HG02840 (cell line): ENCODE measurements at regions not wholly inside any gene's neighbourhood (a gene's known extent, or its start where the extent isn't known, plus 50 kb on each side); places are given as distances from the start of the nearest gene placed in this dataset.

Source experiments
- ATAC-seq: cut with Tn5 transposase; IDR thresholded peaks from one replicate; pipeline ENCODE4 v1.9.1; 2021; ENCODE audit warnings: mild to moderate bottlenecking, moderate library complexity, moderate number of reproducible peaks; ENCODE audit not compliant: unreplicated experiment, low FRiP score

DNA sequence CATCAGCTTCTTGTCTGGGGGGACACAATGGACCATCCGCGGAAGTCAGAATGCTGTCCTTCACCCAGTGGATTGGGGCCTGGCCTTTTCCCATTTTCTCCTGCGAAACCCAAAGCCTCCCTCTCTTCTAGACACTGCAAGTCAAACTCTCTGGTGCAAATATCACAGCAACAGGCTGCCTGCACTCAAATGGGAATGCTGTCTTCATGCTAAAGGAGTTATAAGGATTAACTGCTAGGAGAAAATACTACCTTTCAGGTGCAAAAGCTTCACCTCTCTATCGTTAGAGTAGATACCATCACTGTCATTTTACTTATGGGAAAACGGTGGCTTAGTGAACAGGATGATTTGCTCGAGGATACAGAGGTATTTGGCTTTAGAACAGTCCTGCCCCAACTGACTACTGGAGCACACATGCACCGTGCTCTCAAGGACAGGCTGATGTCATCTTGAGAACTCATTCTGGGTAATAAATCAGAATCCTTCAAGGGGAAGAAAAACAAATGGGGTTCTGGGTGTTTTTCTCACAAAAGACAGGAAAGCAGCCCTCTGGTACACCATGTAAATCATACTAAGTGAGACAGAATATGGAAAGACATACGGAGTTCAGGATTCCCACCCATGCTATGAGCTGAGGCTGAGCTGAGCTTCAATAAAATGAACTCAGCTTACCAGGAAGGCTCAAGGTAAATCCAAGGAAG lies 100.9 kb downstream of the SAMD9 start:
- ATAC-seq, result no peak

- ATAC-seq, result no peak
Observed at GRCh38 chr7:93015779-93016481, 101.8 kb downstream of the SAMD9 start.

DNA sequence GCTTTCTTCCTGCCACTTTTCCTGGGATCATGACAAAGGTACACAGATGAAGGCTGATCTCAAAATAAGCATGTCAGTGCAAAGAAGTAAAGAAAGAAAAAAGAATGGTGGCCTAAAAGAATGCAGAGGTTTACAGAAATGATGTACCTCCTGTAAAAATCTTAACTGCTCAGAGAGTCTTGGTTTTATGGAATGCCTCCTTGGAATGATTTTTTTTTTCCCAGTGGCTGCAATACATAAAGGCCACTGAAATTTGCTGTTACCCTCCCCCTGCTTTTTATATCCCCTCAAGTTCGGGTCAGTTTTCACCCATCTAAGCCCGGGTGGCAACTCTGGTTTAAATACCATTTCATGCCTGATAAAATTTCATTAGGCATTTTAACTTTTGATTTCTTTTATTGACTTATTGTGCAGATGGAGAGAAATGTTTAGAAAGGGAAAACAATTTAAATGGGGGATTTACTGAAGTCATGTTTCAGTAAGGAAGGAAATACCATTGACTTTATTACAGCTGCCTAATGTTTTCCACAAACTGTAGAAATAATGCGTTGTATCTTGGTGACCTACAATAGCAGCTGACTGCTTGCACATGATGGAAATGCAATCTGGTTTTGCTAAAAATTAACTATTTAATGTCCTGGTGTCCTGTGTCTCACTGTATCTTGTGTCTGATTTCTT lies 102.5 kb downstream of the SAMD9 start:
- no peak for ATAC-seq

GRCh38 chr7:93014410-93014809 lies 103.4 kb downstream of the SAMD9 start:
- ATAC-seq, result no peak

DNA sequence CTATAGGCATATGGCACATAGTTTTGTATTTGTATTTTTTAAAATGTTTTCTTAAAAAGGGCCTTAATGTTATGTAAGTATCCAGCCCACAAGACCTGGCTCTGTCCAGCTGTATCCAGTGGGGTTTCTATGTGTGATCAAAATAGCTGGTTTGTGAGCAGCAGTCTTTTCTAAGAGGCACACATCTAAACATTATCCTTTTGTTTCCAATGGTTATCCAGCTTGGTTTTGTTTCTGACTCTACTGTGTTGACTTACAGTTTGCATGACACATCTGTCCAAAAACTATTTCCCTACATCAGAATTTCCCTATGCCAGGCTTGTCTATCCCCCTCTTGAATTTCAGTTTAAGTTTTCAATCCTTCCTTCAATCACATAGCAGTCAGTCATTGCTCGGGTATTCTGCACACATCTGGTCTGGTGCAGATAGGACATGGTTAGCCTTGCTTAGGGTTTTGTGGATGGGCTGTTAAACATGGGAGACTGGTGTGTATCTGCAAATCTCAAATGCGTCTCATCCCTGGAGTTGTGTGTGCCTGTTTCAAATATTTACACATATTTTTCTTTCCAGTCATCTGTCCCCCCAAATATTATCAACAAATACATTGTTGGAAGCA lies 104.2 kb downstream of the SAMD9 start:
- no peak for ATAC-seq

DNA sequence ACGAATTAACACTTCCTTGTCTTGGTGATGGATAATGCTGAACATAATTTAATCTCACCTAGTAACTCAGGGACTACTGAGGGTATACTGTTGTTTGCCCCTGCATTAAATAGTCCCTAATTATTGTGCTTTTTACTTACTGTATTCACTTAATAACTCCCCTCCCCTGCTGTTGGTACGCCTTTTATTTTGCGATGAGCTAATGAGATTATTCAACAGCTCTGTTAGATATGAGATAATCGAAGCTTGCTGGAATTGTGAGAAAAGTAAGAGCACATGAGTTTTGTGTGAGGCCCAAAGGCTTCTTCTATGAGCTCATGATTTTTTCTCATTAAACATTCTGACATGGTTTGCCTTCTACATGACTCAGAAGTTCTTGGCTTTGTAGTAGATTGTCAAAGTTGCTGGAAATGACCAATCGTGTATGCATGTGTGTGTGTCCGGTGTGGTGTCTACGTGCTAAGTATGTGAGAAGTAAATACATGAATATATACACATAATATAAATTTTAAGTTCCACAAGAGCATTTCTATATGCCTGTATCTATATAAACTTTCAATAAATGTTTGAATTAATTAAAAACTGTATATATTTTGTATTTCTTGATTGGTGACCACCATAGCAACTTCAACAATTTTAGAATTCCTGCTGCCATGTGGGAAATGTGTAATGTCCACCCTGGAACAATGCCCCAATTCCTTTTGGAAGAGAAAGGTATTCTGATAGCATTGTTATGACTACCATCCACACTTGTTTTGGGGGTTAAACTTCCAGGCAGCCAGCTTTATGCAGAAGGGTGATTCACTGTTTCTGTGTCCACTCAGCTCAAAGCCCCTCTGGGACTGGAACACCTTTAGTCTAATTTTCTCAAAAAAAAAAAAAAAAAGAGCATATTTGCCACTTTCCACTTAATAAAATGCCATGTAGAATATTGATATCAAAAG lies 106.2 kb downstream of the SAMD9 start:
- ATAC-seq, result no peak

DNA sequence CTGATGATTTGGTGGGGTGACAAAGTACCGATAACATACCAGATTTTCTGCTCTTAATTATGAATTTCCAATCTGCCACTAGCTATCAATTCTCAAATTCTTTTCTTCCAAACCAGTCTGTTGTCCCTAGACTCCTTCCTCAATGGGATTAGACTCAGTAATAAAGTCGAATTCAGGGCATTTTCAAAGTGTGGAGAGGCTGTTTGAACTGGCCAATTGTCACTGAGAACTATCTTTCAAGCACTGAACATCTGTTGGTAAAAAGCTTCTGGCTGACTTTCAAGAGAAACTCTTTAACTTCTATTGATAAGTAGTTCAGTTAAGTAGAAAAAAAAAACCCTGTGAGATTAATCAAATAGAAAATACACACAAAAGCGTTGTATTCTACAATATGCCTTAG lies 108.9 kb downstream of the SAMD9 start:
- ATAC-seq, result no peak

DNA sequence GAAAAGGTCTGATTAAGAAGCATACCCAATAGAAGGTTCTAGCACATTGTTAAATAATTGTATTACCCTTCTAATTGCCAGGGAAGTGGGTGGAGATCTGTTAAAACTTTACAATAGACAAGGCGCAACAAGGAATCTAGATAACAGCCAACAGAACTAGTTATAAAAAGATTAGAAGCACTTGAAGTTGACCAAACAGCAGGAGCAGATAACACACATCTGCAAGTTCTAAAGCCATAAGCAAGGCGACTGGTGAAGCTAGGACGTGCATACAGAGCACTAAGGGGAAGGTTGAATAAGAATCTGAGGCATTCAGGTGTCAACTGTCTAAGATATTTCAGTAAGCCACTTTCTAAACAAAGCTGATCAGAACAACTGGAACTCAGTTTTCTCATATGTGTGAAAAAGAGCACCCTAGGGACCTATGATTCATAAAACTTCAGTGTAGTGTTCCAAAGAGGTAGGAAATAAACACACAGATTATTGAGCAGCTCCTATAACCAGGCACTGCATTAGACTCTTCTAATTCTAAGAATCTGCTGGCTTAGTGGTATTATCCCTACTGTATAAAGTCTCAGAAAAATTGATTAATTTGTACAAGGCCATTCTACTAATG lies 111.2 kb downstream of the SAMD9 start:
- no peak for ATAC-seq

- ATAC-seq, result no peak
Observed at GRCh38 chr7:93004906-93005305, 112.9 kb downstream of the SAMD9 start.

DNA sequence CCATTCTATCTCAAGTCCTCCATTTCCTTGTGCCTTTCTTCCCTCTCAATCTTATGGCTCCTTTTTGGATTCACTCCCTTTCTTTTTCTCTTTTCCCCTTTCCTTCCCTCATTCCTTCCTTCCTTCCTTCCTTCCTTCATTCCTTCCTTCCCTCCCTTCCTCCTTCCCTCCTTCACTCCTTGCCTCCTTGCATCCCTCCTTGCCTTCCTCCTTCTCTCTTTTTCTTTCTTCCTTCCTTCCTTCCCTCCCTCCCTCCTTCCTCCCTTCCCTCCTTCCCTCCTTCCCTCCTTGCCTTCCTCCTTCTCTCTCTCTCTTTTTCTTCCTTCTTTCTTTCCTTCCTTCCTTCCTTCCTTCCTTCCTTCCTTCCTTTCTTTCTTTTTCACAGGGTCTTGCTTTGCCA lies 120.1 kb downstream of the SAMD9 start:
- ATAC-seq, result no peak

DNA sequence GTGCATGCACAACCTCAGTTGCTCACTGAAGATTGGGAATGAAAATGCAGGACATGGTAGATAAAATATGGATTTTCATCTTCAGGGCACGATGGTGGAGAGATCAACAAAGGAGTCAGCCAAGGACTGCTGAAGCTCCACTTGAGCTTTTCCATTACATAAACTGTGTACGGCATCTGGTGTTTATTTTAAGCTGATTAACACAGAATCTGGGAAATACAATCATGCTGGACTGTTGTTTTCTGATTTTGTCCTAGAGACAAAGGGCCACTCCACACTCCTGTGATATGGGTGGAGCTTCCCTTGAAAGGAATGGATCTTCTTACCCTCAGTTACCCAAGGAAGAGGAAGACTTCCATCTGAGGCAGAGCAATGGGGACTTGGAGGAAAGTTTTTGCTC lies 120.6 kb downstream of the SAMD9 start:
- ATAC-seq, result no peak

- ATAC-seq, result no peak
Observed at GRCh38 chr7:92994901-92995300, 122.9 kb downstream of the SAMD9 start.

GRCh38 chr7:92992932-92993331 lies 124.8 kb downstream of the SAMD9 start:
- no peak for ATAC-seq

- no peak for ATAC-seq
Observed at GRCh38 chr7:92992483-92992882, 125.3 kb downstream of the SAMD9 start.

DNA sequence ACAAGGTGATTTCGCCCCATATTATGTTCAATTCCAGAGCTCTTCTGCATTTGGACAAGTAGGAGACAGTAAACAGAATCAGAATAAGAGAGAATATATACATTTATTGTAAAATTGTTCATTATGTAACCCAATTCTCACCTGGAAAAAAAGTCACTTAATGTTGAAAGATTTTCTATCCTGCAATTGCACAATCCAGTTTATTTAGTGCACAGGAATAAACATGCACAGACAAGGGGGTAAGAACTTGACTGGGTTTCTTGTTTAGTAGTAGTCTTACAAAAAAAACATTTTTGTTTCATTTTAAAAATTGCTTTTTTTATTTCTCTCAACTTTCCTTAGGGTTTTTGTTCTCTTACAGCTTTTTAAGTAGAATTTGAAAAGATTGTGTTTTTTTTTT lies 126.6 kb downstream of the SAMD9 start:
- no peak for ATAC-seq

DNA sequence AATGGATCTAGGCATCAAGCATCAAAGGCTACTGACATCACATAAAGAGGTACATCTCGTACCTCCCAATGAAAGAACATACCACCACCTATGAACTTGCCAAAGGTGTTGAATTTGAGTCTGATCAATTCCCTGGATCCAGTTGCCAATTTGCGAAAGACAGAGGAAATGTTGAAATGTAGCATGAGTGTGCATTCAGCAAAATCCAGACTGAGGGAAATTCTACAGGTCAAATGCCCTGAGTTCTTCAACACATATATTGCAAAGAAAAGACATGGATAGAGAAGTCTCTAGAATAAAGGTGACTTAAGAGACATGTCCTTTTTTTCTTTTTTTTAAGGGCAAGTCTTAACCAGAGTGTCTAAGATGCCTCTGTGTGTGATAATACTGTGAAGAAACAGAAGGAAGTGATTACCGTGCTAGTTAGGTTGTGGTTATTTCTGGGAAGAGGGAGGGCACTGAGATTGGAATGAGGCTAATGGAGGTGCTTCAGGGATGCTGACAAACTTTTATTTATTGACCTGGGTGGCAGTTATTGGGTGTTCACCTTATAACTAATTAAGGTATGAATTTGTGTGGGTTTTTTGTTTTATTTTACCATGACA lies 128.7 kb downstream of the SAMD9 start:
- no peak for ATAC-seq

DNA sequence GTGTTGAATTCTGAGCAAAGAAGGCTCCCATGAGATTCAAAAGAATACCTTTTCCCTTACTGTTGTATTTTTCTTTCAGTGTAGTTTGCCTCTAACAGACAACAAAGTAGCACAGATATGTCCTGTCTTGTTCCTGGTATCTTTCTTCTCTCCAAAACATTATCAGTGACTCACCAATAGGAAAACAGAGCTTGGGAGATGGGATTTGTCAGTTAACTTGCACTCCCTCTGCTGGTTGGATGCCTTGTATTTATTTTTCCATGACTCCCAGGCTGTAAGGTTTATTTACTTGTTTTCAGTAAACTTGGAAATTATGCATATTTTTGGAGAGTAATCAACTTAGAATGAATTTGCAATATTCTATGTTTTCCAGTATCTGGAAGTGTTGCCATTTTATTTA lies 129.7 kb downstream of the SAMD9 start:
- no peak for ATAC-seq

DNA sequence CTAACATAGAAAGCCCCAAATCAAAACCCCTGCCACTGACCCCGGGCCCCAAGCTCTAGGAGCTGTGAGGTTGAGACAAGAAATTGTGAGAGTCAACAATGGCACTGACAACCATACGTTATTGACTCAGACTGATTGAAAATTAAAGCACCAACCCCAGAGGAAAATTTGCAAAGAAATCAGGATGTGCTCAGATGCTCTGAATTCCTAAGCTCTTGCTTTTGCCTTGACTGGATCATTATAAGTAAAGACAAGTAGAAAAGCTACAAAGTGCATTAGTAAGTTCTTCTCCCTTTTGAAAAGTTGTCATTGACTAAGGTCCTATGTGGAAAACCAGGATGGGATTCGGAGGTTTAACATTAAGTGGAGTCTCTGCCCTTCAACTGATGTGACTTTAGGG lies 130.2 kb downstream of the SAMD9 start:
- no peak for ATAC-seq

- ATAC-seq, result no peak
Observed at GRCh38 chr7:92987095-92987494, 130.7 kb downstream of the SAMD9 start.
